ENCODE measurements at regions not wholly inside any gene's neighbourhood (a gene's known extent, or its start where the extent isn't known, plus 50 kb on each side); places are given as distances from the start of the nearest gene placed in this dataset.

DNA sequence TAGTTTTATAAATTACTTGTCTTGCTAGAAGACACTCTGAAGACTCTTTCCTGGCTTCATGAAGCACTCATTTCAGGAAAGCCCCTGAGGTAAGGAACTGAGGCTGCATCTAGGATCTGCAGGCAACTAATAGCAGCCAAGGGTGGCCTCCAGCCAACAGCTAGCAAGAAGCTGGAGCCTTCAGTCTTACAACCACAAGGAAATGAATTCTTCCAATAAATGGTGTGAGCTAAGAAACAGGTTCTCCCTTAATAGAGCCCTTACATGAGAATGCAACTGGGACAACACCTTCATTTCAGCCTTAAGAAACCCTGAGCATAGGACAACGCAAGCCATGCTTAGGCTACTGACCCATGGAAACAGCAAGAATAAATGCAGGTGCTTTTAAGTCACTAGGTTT, 254.6 kb upstream of the RBBP8 start:
- no peaks in the 10 kb centered on the region for H3K79me1 ChIP-seq (ENCODE audit: low read depth, low read length)
- H3K9ac ChIP-seq (ENCODE audit: low read depth, low read length, poor library complexity): no peak overlapping the region
- no peak overlapping the region for H2BK15ac ChIP-seq (ENCODE audit: low read length)
- no peak overlapping the region for H3K18ac ChIP-seq (ENCODE audit: low read length)
- H4K91ac ChIP-seq (ENCODE audit: low read depth, low read length, poor library complexity): no peak overlapping the region
- no peak overlapping the region for H3K4ac ChIP-seq (ENCODE audit: low read length)
- H2BK12ac ChIP-seq (ENCODE audit: low read length): no peak overlapping the region
- no peak overlapping the region for H3K4me2 ChIP-seq (ENCODE audit: insufficient read depth, low read length, poor library complexity, severe bottlenecking)
- H3K27ac ChIP-seq (replicated peaks; ENCODE audit: low read length): no peak overlapping the region
- H3K4me3 ChIP-seq (ENCODE audit: low read length in 2 of 2): no peak overlapping the region
- no peak overlapping the region for H4K8ac ChIP-seq (ENCODE audit: low read depth, low read length)
- H3K27me3 ChIP-seq (ENCODE audit: control insufficient read depth in 3 of 3, insufficient read depth in 3 of 3, low read depth in 1 of 3, low read length in 3 of 3): peaks cover 0 to 3% (median 0%) of the 10 kb centered on the region in 3 experiments
- no peak overlapping the region for H3K23ac ChIP-seq (ENCODE audit: low read depth, low read length, poor library complexity)
- no CpG with 5 or more reads among the region's 1 CpG for WGBS, 2 donors (ENCODE audit: extremely low coverage in 2 of 2, insufficient read length in 2 of 2, insufficient replicate concordance in 1 of 2)
- no peaks in the 10 kb centered on the region for H3K9me3 ChIP-seq (replicated peaks in 1 of 2; ENCODE audit: control insufficient read depth in 2 of 2, insufficient read depth in 1 of 2, low read depth in 1 of 2, low read length in 2 of 2)
- no peaks in the 10 kb centered on the region for H3K4me1 ChIP-seq (ENCODE audit: control insufficient read depth in 2 of 2, insufficient read depth in 1 of 2, low read depth in 1 of 2, low read length in 2 of 2)
- H2BK120ac ChIP-seq (ENCODE audit: low read depth, low read length): no peak overlapping the region
- no peak overlapping the region for H2AFZ ChIP-seq (ENCODE audit: low read length)
- no peaks in the 10 kb centered on the region for H3K36me3 ChIP-seq (replicated peaks in 1 of 2; ENCODE audit: control insufficient read depth in 2 of 2, insufficient read depth in 2 of 2, low read length in 2 of 2)
- H3K14ac ChIP-seq (ENCODE audit: low read length): no peak overlapping the region
- no peak overlapping the region for H2AK5ac ChIP-seq (ENCODE audit: low read depth, low read length)
- H2BK5ac ChIP-seq (ENCODE audit: low read length): no peak overlapping the region
- DNase-seq (ENCODE audit: low spot score): no peak

GRCh38 chr18:22680944-22681343, 252.2 kb upstream of the RBBP8 start:
- H2BK15ac ChIP-seq (ENCODE audit: low read length): no peak overlapping the region
- H2BK5ac ChIP-seq (ENCODE audit: low read length): no peak overlapping the region
- no peak overlapping the region for H2BK120ac ChIP-seq (ENCODE audit: low read depth, low read length)
- H3K9me3 ChIP-seq (replicated peaks in 1 of 2; ENCODE audit: control insufficient read depth in 2 of 2, insufficient read depth in 1 of 2, low read depth in 1 of 2, low read length in 2 of 2): no peaks in the 10 kb centered on the region
- no peaks in the 10 kb centered on the region for H3K27me3 ChIP-seq (ENCODE audit: control insufficient read depth in 3 of 3, insufficient read depth in 3 of 3, low read depth in 1 of 3, low read length in 3 of 3)
- H2BK12ac ChIP-seq (ENCODE audit: low read length): no peak overlapping the region
- DNase-seq (ENCODE audit: low spot score): no peak
- H3K79me1 ChIP-seq (ENCODE audit: low read depth, low read length): no peaks in the 10 kb centered on the region
- H3K18ac ChIP-seq (ENCODE audit: low read length): no peak overlapping the region
- no peak overlapping the region for H4K8ac ChIP-seq (ENCODE audit: low read depth, low read length)
- no peak overlapping the region for H2AK5ac ChIP-seq (ENCODE audit: low read depth, low read length)
- no peak overlapping the region for H3K23ac ChIP-seq (ENCODE audit: low read depth, low read length, poor library complexity)
- H3K4ac ChIP-seq (ENCODE audit: low read length): no peak overlapping the region
- H3K27ac ChIP-seq (replicated peaks; ENCODE audit: low read length): no peak overlapping the region
- H3K36me3 ChIP-seq (replicated peaks in 1 of 2; ENCODE audit: control insufficient read depth in 2 of 2, insufficient read depth in 2 of 2, low read length in 2 of 2): no peaks in the 10 kb centered on the region
- no peak overlapping the region for H3K4me3 ChIP-seq (ENCODE audit: low read length in 2 of 2)
- no peak overlapping the region for H4K91ac ChIP-seq (ENCODE audit: low read depth, low read length, poor library complexity)
- no peak overlapping the region for H3K4me2 ChIP-seq (ENCODE audit: insufficient read depth, low read length, poor library complexity, severe bottlenecking)
- no peak overlapping the region for H2AFZ ChIP-seq (ENCODE audit: low read length)
- H3K4me1 ChIP-seq (ENCODE audit: control insufficient read depth in 2 of 2, insufficient read depth in 1 of 2, low read depth in 1 of 2, low read length in 2 of 2): no peaks in the 10 kb centered on the region
- no peak overlapping the region for H3K14ac ChIP-seq (ENCODE audit: low read length)
- no peak overlapping the region for H3K9ac ChIP-seq (ENCODE audit: low read depth, low read length, poor library complexity)

DNA sequence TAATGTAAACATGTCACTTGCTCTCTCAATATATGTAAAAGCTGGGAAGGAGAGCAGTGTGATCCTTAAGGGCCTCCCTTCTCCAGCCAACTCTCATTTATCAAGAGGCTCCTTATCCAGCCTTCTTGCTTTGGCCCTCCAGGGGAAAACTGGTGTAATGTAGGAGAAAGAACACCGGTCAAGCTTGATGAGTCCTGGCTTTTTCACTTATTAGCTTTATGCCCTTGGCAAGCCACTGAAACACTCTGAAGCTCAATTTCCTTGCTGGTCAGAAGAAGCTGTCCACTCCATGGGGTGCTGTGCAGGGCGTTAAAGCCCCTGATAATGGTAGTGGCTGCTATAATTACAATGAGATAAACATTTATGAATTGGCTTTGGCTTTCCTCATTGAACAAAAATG, 251.2 kb upstream of the RBBP8 start:
- Histone ChIP-seq H3K4ac (ENCODE audit: low read length) (no peak overlapping the region), H3K79me1 (ENCODE audit: low read depth, low read length) (no peaks in the 10 kb centered on the region), H3K27me3 (ENCODE audit: control insufficient read depth in 3 of 3, insufficient read depth in 3 of 3, low read depth in 1 of 3, low read length in 3 of 3) (no peaks in the 10 kb centered on the region), H3K14ac (ENCODE audit: low read length) (no peak overlapping the region), H2AK5ac (ENCODE audit: low read depth, low read length) (no peak overlapping the region), H3K9ac (ENCODE audit: low read depth, low read length, poor library complexity) (no peak overlapping the region), H2AFZ (ENCODE audit: low read length) (no peak overlapping the region), H3K4me2 (ENCODE audit: insufficient read depth, low read length, poor library complexity, severe bottlenecking) (no peak overlapping the region), H3K23ac (ENCODE audit: low read depth, low read length, poor library complexity) (no peak overlapping the region), H3K27ac (replicated peaks; ENCODE audit: low read length) (no peak overlapping the region), H2BK15ac (ENCODE audit: low read length) (no peak overlapping the region), H2BK12ac (ENCODE audit: low read length) (no peak overlapping the region), H3K18ac (ENCODE audit: low read length) (no peak overlapping the region), H3K9me3 (replicated peaks in 1 of 2; ENCODE audit: control insufficient read depth in 2 of 2, insufficient read depth in 1 of 2, low read depth in 1 of 2, low read length in 2 of 2) (peaks cover 0 to 3% of the 10 kb centered on the region in 2 donors), H2BK120ac (ENCODE audit: low read depth, low read length) (no peak overlapping the region), H4K91ac (ENCODE audit: low read depth, low read length, poor library complexity) (no peak overlapping the region), H3K36me3 (replicated peaks in 1 of 2; ENCODE audit: control insufficient read depth in 2 of 2, insufficient read depth in 2 of 2, low read length in 2 of 2) (no peaks in the 10 kb centered on the region), H4K8ac (ENCODE audit: low read depth, low read length) (no peak overlapping the region), H3K4me3 (ENCODE audit: low read length in 2 of 2) (no peak overlapping the region), H3K4me1 (ENCODE audit: control insufficient read depth in 2 of 2, insufficient read depth in 1 of 2, low read depth in 1 of 2, low read length in 2 of 2) (no peaks in the 10 kb centered on the region), H2BK5ac (ENCODE audit: low read length) (no peak overlapping the region)
- no peak for DNase-seq (ENCODE audit: low spot score)
- WGBS, 2 donors (ENCODE audit: extremely low coverage in 2 of 2, insufficient read length in 2 of 2, insufficient replicate concordance in 1 of 2): no CpG with 5 or more reads among the region's 2 CpGs

- no peaks in the 10 kb centered on the region for H3K4me1 ChIP-seq (ENCODE audit: control insufficient read depth in 2 of 2, insufficient read depth in 1 of 2, low read depth in 1 of 2, low read length in 2 of 2)
- no CpG with 5 or more reads among the region's 1 CpG for WGBS, 2 donors (ENCODE audit: extremely low coverage in 2 of 2, insufficient read length in 2 of 2, insufficient replicate concordance in 1 of 2)
- no peak overlapping the region for H3K4me3 ChIP-seq (ENCODE audit: low read length in 2 of 2)
- H2BK12ac ChIP-seq (ENCODE audit: low read length): no peak overlapping the region
- no peak overlapping the region for H4K91ac ChIP-seq (ENCODE audit: low read depth, low read length, poor library complexity)
- DNase-seq (ENCODE audit: low spot score): no peak
- no peaks in the 10 kb centered on the region for H3K79me1 ChIP-seq (ENCODE audit: low read depth, low read length)
- no peak overlapping the region for H3K18ac ChIP-seq (ENCODE audit: low read length)
- no peak overlapping the region for H2BK5ac ChIP-seq (ENCODE audit: low read length)
- no peak overlapping the region for H2BK120ac ChIP-seq (ENCODE audit: low read depth, low read length)
- peaks cover 0 to 6% of the 10 kb centered on the region in 2 donors for H3K9me3 ChIP-seq (replicated peaks in 1 of 2; ENCODE audit: control insufficient read depth in 2 of 2, insufficient read depth in 1 of 2, low read depth in 1 of 2, low read length in 2 of 2)
- H3K23ac ChIP-seq (ENCODE audit: low read depth, low read length, poor library complexity): no peak overlapping the region
- no peak overlapping the region for H3K4me2 ChIP-seq (ENCODE audit: insufficient read depth, low read length, poor library complexity, severe bottlenecking)
- H3K27ac ChIP-seq (replicated peaks; ENCODE audit: low read length): no peak overlapping the region
- no peak overlapping the region for H2AK5ac ChIP-seq (ENCODE audit: low read depth, low read length)
- H2BK15ac ChIP-seq (ENCODE audit: low read length): no peak overlapping the region
- no peak overlapping the region for H3K9ac ChIP-seq (ENCODE audit: low read depth, low read length, poor library complexity)
- H3K36me3 ChIP-seq (replicated peaks in 1 of 2; ENCODE audit: control insufficient read depth in 2 of 2, insufficient read depth in 2 of 2, low read length in 2 of 2): no peaks in the 10 kb centered on the region
- no peak overlapping the region for H4K8ac ChIP-seq (ENCODE audit: low read depth, low read length)
- H3K4ac ChIP-seq (ENCODE audit: low read length): no peak overlapping the region
- no peak overlapping the region for H2AFZ ChIP-seq (ENCODE audit: low read length)
- no peaks in the 10 kb centered on the region for H3K27me3 ChIP-seq (ENCODE audit: control insufficient read depth in 3 of 3, insufficient read depth in 3 of 3, low read depth in 1 of 3, low read length in 3 of 3)
- no peak overlapping the region for H3K14ac ChIP-seq (ENCODE audit: low read length)
Observed at GRCh38 chr18:22682720-22683119, 250.4 kb upstream of the RBBP8 start.

Data from neuronal stem cell (in vitro differentiated cells).